ENCODE measurements at regions not wholly inside any gene's neighbourhood (a gene's known extent, or its start where the extent isn't known, plus 50 kb on each side); places are given as distances from the start of the nearest gene placed in this dataset.

GRCh38 chr9:120091206-120091605 is 488.8 kb downstream of the CDK5RAP2 start (continued):
- TF ChIP-seq ZNF396 (CRISPR knock-in tag; IDR thresholded peaks at IDR 0.05; ENCODE audit: borderline replicate concordance) (no peak), PRDM15 (CRISPR knock-in tag; IDR thresholded peaks at IDR 0.05) (no peak)

- peaks cover 32% of the 10 kb centered on the region for H3K9me3 Mint-ChIP-seq
- peaks cover 28% of the 10 kb centered on the region for H3K27me3 Mint-ChIP-seq (ENCODE audit: low read depth)
- TF ChIP-seq STAT6 (CRISPR knock-in tag; conservative IDR thresholded peaks at IDR 0.05; ENCODE audit: low read depth) (no peak), ZNF232 (CRISPR knock-in tag; IDR thresholded peaks at IDR 0.05) (no peak), AFF4 (CRISPR knock-in tag; IDR thresholded peaks at IDR 0.05; ENCODE audit: borderline replicate concordance) (no peak), ZSCAN18 (CRISPR knock-in tag; IDR thresholded peaks at IDR 0.05) (no peak), USF1 (CRISPR knock-in tag; IDR thresholded peaks at IDR 0.05) (no peak), FOXP1 (CRISPR knock-in tag; IDR thresholded peaks at IDR 0.05; ENCODE audit: borderline replicate concordance) (no peak)
- no peak overlapping the region for H3K4me3 Mint-ChIP-seq
- ChIA-PET POLR2A (interaction anchor here (0.5 kb wide), 1 partner anchor 369 kb away, joined by 3 read pairs; no protein-coding TSS in a partner anchor), CTCF (interaction anchor here (0.6 to 1.2 kb wide), 2 partner anchors 26 to 956 kb away, joined by 3 to 5 read pairs; no protein-coding TSS in a partner anchor)
- H3K36me3 Mint-ChIP-seq: peaks cover 27% of the 10 kb centered on the region
- H3K27ac Mint-ChIP-seq: no peak overlapping the region
- peaks cover 40% of the 10 kb centered on the region for H3K4me1 Mint-ChIP-seq
- DNase-seq (ENCODE audit: low spot score) (no peak), ATAC-seq (peak; percentile 11; the same call in 1 of the 2 replicates)
Measured at GRCh38 chr9:120080849-120081248, 499.1 kb downstream of the CDK5RAP2 start.

GRCh38 chr9:120078112-120078511 is 501.9 kb downstream of the CDK5RAP2 start:
- peak; percentile 31 for ATAC-seq
- Mint-ChIP-seq H3K4me3 (no peak overlapping the region), H3K4me1 (peaks cover 32% of the 10 kb centered on the region)
- TF ChIP-seq ZNF232 (CRISPR knock-in tag; IDR thresholded peaks at IDR 0.05) (no peak), NR1H2 (CRISPR knock-in tag; IDR thresholded peaks at IDR 0.05) (no peak), ATF6 (CRISPR knock-in tag; IDR thresholded peaks at IDR 0.05) (no peak), ZNF416 (CRISPR knock-in tag; IDR thresholded peaks at IDR 0.05) (no peak), JAZF1 (CRISPR knock-in tag; IDR thresholded peaks at IDR 0.05) (no peak), RELA (CRISPR knock-in tag; IDR thresholded peaks at IDR 0.05; ENCODE audit: borderline replicate concordance) (no peak), AR (CRISPR knock-in tag; IDR thresholded peaks at IDR 0.05) (no peak)

More at GRCh38 chr9:120078112-120078511, 501.9 kb downstream of the CDK5RAP2 start:
- no peak for DNase-seq (ENCODE audit: low spot score)
- 0 out of 2 replicates have a peak, but pooled peaks cover under 1% of the 10 kb centered on the region for H3K36me3 Mint-ChIP-seq
- H3K27me3 Mint-ChIP-seq (ENCODE audit: low read depth): peaks cover 6% of the 10 kb centered on the region
- CTCF ChIA-PET: no interaction called here
- H3K27ac Mint-ChIP-seq: peak overlapping the region; percentile 3; the same call in 1 of the 2 replicates
- POLR2A ChIA-PET: interaction anchor here (0.6 kb wide), 1 partner anchor 84 kb away, joined by 5 read pairs; no protein-coding TSS in a partner anchor
- peaks cover 9% of the 10 kb centered on the region for H3K9me3 Mint-ChIP-seq
